ENCODE measurements at regions not wholly inside any gene's neighbourhood (a gene's known extent, or its start where the extent isn't known, plus 50 kb on each side); places are given as distances from the start of the nearest gene placed in this dataset.

- no peak for TF ChIP-seq CTCF (IDR thresholded peaks at IDR 0.05)
- no peak for TF ChIP-seq POLR2A (IDR thresholded peaks at IDR 0.05)
Observed at GRCh38 chr15:59792359-59792758, 103.2 kb upstream of the BNIP2 start.

Data from uterus (tissue), 2 donors.